Medulla oblongata (tissue), 1 donor: ENCODE measurements at regions not wholly inside any gene's neighbourhood (a gene's known extent, or its start where the extent isn't known, plus 50 kb on each side); places are given as distances from the start of the nearest gene placed in this dataset.
"Not testable (repeated sequence)": the region's sequence is repeated elsewhere in the genome, so short reads cannot be mapped to it uniquely, and the experiment has no call there.

Source experiments
- DNase-seq: peaks from one replicate; pipeline ENCODE4 v3.0.0-alpha.2; 2015; ENCODE audit errors: extremely low spot score

GRCh38 chr2:225761396-225761795 lies 361.9 kb downstream of the NYAP2 start:
- no peak for DNase-seq

- no peak for DNase-seq
Measured at GRCh38 chr2:225757248-225757647, 357.7 kb downstream of the NYAP2 start.

GRCh38 chr2:225756198-225756597 lies 356.7 kb downstream of the NYAP2 start:
- DNase-seq = no peak

GRCh38 chr2:225748609-225749008 lies 349.1 kb downstream of the NYAP2 start:
- no peak for DNase-seq

- not testable (repeated sequence) for DNase-seq
Measured at GRCh38 chr2:225743996-225744395, 344.5 kb downstream of the NYAP2 start.

- DNase-seq = no peak
Measured at GRCh38 chr2:225742487-225742886, 343.0 kb downstream of the NYAP2 start.

GRCh38 chr2:225740086-225740485 lies 340.6 kb downstream of the NYAP2 start:
- no peak for DNase-seq

GRCh38 chr2:225739328-225739727 lies 339.8 kb downstream of the NYAP2 start:
- no peak for DNase-seq

- no peak for DNase-seq
Measured at GRCh38 chr2:225738735-225739134, 339.2 kb downstream of the NYAP2 start.

- DNase-seq = no peak
Measured at GRCh38 chr2:225737556-225737955, 338.0 kb downstream of the NYAP2 start.

- no peak for DNase-seq
Measured at GRCh38 chr2:225735844-225736243, 336.3 kb downstream of the NYAP2 start.

- DNase-seq = no peak
Measured at GRCh38 chr2:225725726-225726125, 326.2 kb downstream of the NYAP2 start.
